ENCODE measurements at regions not wholly inside any gene's neighbourhood (a gene's known extent, or its start where the extent isn't known, plus 50 kb on each side); places are given as distances from the start of the nearest gene placed in this dataset.
"Not testable (repeated sequence)": the region's sequence is repeated elsewhere in the genome, so short reads cannot be mapped to it uniquely, and the experiment has no call there.

- DNase-seq (ENCODE audit: low spot score) (no peak), ATAC-seq (no peak)
- intact Hi-C loops (cut with DNase I): no loop called here
Observed at GRCh38 chr5:174482607-174483024, 241.8 kb upstream of the MSX2 start.

- intact Hi-C loops (cut with DNase I): no loop called here
- ATAC-seq (no peak), DNase-seq (ENCODE audit: low spot score) (no peak)
Observed at GRCh38 chr5:174483411-174483810, 241.0 kb upstream of the MSX2 start.

GRCh38 chr5:174489215-174489614 is 235.2 kb upstream of the MSX2 start:
- intact Hi-C loops (cut with DNase I): no loop called here

GRCh38 chr5:174489920-174490597 is 234.3 kb upstream of the MSX2 start:
- DNase-seq (ENCODE audit: low spot score) (no peak), ATAC-seq (no peak)
- intact Hi-C loops (cut with DNase I): no loop called here

More at GRCh38 chr5:174489215-174489614, 235.2 kb upstream of the MSX2 start:
- DNase-seq (ENCODE audit: low spot score): no peak
- ATAC-seq: no peak

GRCh38 chr5:174490728-174491127 is 233.7 kb upstream of the MSX2 start:
- intact Hi-C loops (cut with DNase I): no loop called here
- no peak for ATAC-seq
- no peak for DNase-seq (ENCODE audit: low spot score)

- ATAC-seq: no peak
- intact Hi-C loops (cut with DNase I): no loop called here
- no peak for DNase-seq (ENCODE audit: low spot score)
Observed at GRCh38 chr5:174491265-174491664, 233.1 kb upstream of the MSX2 start.

GRCh38 chr5:174491761-174492350 is 232.5 kb upstream of the MSX2 start:
- DNase-seq (ENCODE audit: low spot score) (no peak), ATAC-seq (no peak)
- intact Hi-C loops (cut with DNase I): no loop called here

GRCh38 chr5:174493530-174493929 is 230.9 kb upstream of the MSX2 start:
- no peak for DNase-seq (ENCODE audit: low spot score)
- intact Hi-C loops (cut with DNase I): no loop called here
- ATAC-seq: no peak

GRCh38 chr5:174497939-174498338 is 226.4 kb upstream of the MSX2 start:
- ATAC-seq; DNase-seq (ENCODE audit: low spot score); intact Hi-C loops (cut with DNase I): not testable (repeated sequence)

GRCh38 chr5:174498575-174498974 is 225.8 kb upstream of the MSX2 start:
- DNase-seq (ENCODE audit: low spot score); ATAC-seq; intact Hi-C loops (cut with DNase I): not testable (repeated sequence)

- DNase-seq (ENCODE audit: low spot score) (no peak), ATAC-seq (no peak)
- intact Hi-C loops (cut with DNase I): no loop called here
Observed at GRCh38 chr5:174500636-174501035, 223.7 kb upstream of the MSX2 start.

- intact Hi-C loops (cut with DNase I): no loop called here
- ATAC-seq: no peak
- no peak for DNase-seq (ENCODE audit: low spot score)
Observed at GRCh38 chr5:174501461-174502069, 222.8 kb upstream of the MSX2 start.

- intact Hi-C loops (cut with DNase I): no loop called here
- ATAC-seq: no peak
- DNase-seq (ENCODE audit: low spot score): no peak
Observed at GRCh38 chr5:174503086-174503460, 221.3 kb upstream of the MSX2 start.

- intact Hi-C loops (cut with DNase I): no loop called here
- DNase-seq (ENCODE audit: low spot score): no peak
- ATAC-seq: no peak
Observed at GRCh38 chr5:174503461-174504265, 220.7 kb upstream of the MSX2 start.

- DNase-seq (ENCODE audit: low spot score) (no peak), ATAC-seq (no peak)
- intact Hi-C loops (cut with DNase I): no loop called here
Observed at GRCh38 chr5:174504266-174504726, 220.1 kb upstream of the MSX2 start.

GRCh38 chr5:174505621-174506020 is 218.8 kb upstream of the MSX2 start:
- ATAC-seq (no peak), DNase-seq (ENCODE audit: low spot score) (no peak)
- intact Hi-C loops (cut with DNase I): no loop called here

GRCh38 chr5:174510782-174511453 is 213.5 kb upstream of the MSX2 start:
- intact Hi-C loops (cut with DNase I): loop anchor here (10.0 kb wide), 1 partner anchor 294 kb away; no protein-coding TSS in a partner anchor
- DNase-seq (ENCODE audit: low spot score); ATAC-seq: not testable (repeated sequence)

GRCh38 chr5:174511714-174512253 is 212.6 kb upstream of the MSX2 start:
- DNase-seq (ENCODE audit: low spot score) (no peak), ATAC-seq (no peak)
- intact Hi-C loops (cut with DNase I): loop anchor here (10.0 kb wide), 1 partner anchor 293 kb away; no protein-coding TSS in a partner anchor

GRCh38 chr5:174514325-174514724 is 210.1 kb upstream of the MSX2 start:
- ATAC-seq: no peak
- intact Hi-C loops (cut with DNase I): loop anchor here (10.0 kb wide), 1 partner anchor 290 kb away; no protein-coding TSS in a partner anchor
- DNase-seq (ENCODE audit: low spot score): no peak
